GM12878 (cell line): ENCODE measurements at regions not wholly inside any gene's neighbourhood (a gene's known extent, or its start where the extent isn't known, plus 50 kb on each side); places are given as distances from the start of the nearest gene placed in this dataset.

Experiments
- ATAC-seq: fragments of 200-7000 bp; cut with Tn5 transposase; 3 replicates; pipeline ENCODE4 v1.9.1; 2020; ENCODE audit warnings: mild to moderate bottlenecking, moderate library complexity
- BruUV-seq: library from RNA; stranded (reverse); fragments of 400-500 nt; replicated peaks from 2 replicates; lab custom pipeline; 2021; lab: Mats Ljungman, UMichigan
- CTCF ChIA-PET: fragments of 300-600 bp; sonication (Branson Sonifier 250); formaldehyde crosslinking; extraction: SDS; loops from one replicate; lab custom pipeline; 2021; ENCODE audit warnings: inconsistent platforms; lab: Yijun Ruan, JAX
- POLR2A ChIA-PET: fragments of 350-600 bp; formaldehyde crosslinking; extraction: SDS; loops from one replicate; lab custom pipeline; 2021; ENCODE audit warnings: inconsistent platforms; lab: Charles Lee
- RAD21 ChIA-PET: fragments of 300-600 bp; sonication (Branson Sonifier 250); formaldehyde crosslinking; loops from one replicate; lab custom pipeline; 2023; ENCODE audit warnings: antibody characterized with exemption; ENCODE audit not compliant: unreplicated experiment; lab: Charles Lee
- SMC1A ChIA-PET: fragments of 300-600 bp; sonication (Branson Sonifier 250); formaldehyde crosslinking; loops from one replicate; lab custom pipeline; 2023; ENCODE audit not compliant: unreplicated experiment, uncharacterized antibody; lab: Charles Lee
- DNase-seq: peaks from one replicate; pipeline ENCODE4 v3.0.0-alpha.2; 2011; ENCODE audit warnings: low read depth, low spot score
- FAIRE-seq: peaks from 3 replicates; lab custom pipeline; 2011; peaks lifted over from hg19 to GRCh38; lab: Jason Lieb, UNC
- H2AFZ ChIP-seq: 2 replicates; pipeline ENCODE4 v1.6.0; 2011; ENCODE audit warnings: low read depth, low read length, control low read depth; ENCODE audit not compliant: control insufficient read depth
- H3K27ac ChIP-seq: 2 replicates; pipeline ENCODE4 v1.5.1; 2011; ENCODE audit warnings: control low read depth; ENCODE audit not compliant: control insufficient read depth, insufficient read depth
- H3K27me3 ChIP-seq, 2 experiments: replicated peaks in 1 of 2; 2 replicates each; pipeline versions ENCODE4 v1.6.0 to v1.6.1; 2011; ENCODE audit warnings: low read length in 1 of 2; ENCODE audit not compliant: control insufficient read depth in 2 of 2, insufficient read depth in 2 of 2
- H3K36me3 ChIP-seq, 2 experiments: 2 replicates each; pipeline ENCODE4 v1.5.1; 2011; ENCODE audit warnings: low read length in 1 of 2; ENCODE audit not compliant: control insufficient read depth in 2 of 2, insufficient read depth in 2 of 2
- H3K4me1 ChIP-seq: 2 replicates; pipeline ENCODE4 v1.6.1; 2011; ENCODE audit warnings: mild to moderate bottlenecking, low read length, moderate library complexity, mixed read lengths; ENCODE audit not compliant: control insufficient read depth, insufficient read depth
- H3K4me2 ChIP-seq: 2 replicates; pipeline ENCODE4 v1.6.0; 2011; ENCODE audit warnings: control low read depth; ENCODE audit not compliant: control insufficient read depth, insufficient read depth
- H3K4me3 ChIP-seq: fragments of 200-600 bp; sonication (generic); 2 replicates; pipeline ENCODE4 v1.5.1; 2016
- H3K79me2 ChIP-seq: 2 replicates; pipeline ENCODE4 v1.6.0; 2011; ENCODE audit warnings: low read length; ENCODE audit not compliant: control insufficient read depth, insufficient read depth
- H3K9ac ChIP-seq: 2 replicates; pipeline ENCODE4 v1.8.0; 2011; ENCODE audit warnings: low read length, control low read depth, mixed read lengths; ENCODE audit not compliant: control insufficient read depth, insufficient read depth
- H3K9me3 ChIP-seq: replicated peaks from 3 replicates; pipeline ENCODE4 v1.5.1; 2011; ENCODE audit warnings: mild to moderate bottlenecking, low read length; ENCODE audit not compliant: control insufficient read depth, insufficient read depth
- H4K20me1 ChIP-seq: 2 replicates; pipeline ENCODE4 v1.6.0; 2011; ENCODE audit not compliant: control insufficient read depth, insufficient read depth
- ATF7 ChIP-seq: fragments of 450-650 bp; IDR thresholded peaks from 2 replicates; pipeline ENCODE4 v1.6.1; 2016; ENCODE audit warnings: low read depth, mild to moderate bottlenecking
- BCL11A ChIP-seq: IDR thresholded peaks from 2 replicates; pipeline ENCODE4 v1.6.1; 2011; ENCODE audit warnings: low read depth, low read length
- BMI1 ChIP-seq: fragments of 450-650 bp; IDR thresholded peaks from 2 replicates; pipeline ENCODE4 v1.6.1; 2016; ENCODE audit warnings: mild to moderate bottlenecking, moderate library complexity, borderline replicate concordance
- CHD4 ChIP-seq: fragments of 200-600 bp; sonication (generic); IDR thresholded peaks from 2 replicates; pipeline ENCODE4 v1.6.1; 2016; ENCODE audit warnings: mild to moderate bottlenecking
- E2F4 ChIP-seq: IDR thresholded peaks from 2 replicates; pipeline ENCODE4 v1.6.1; 2012; ENCODE audit warnings: low read depth, low read length, improper control_type of control experiment
- FOXK2 ChIP-seq: fragments of 450-650 bp; IDR thresholded peaks from 2 replicates; pipeline ENCODE4 v1.6.1; 2017; ENCODE audit warnings: mild to moderate bottlenecking, moderate library complexity
- GABPA ChIP-seq: IDR thresholded peaks from 2 replicates; pipeline ENCODE4 v1.6.1; 2014; ENCODE audit warnings: antibody characterized with exemption, low read depth, mild to moderate bottlenecking, inconsistent platforms
- HSF1 ChIP-seq: fragments of 150-350 bp; IDR thresholded peaks from 2 replicates; pipeline ENCODE4 v1.6.1; 2014; ENCODE audit warnings: mild to moderate bottlenecking, low read depth, low read length
- IRF4 ChIP-seq: IDR thresholded peaks from 2 replicates; pipeline ENCODE4 v1.6.1; 2011; ENCODE audit warnings: low read depth, low read length
- KLF5 ChIP-seq: fragments of 450-650 bp; IDR thresholded peaks from 2 replicates; pipeline ENCODE4 v1.6.1; 2014; ENCODE audit warnings: mild to moderate bottlenecking; ENCODE audit not compliant: partially characterized antibody
- MEF2B ChIP-seq: fragments of 450-650 bp; IDR thresholded peaks from 2 replicates; pipeline ENCODE4 v1.6.1; 2018; ENCODE audit warnings: mild to moderate bottlenecking, moderate library complexity; ENCODE audit not compliant: partially characterized antibody, poor library complexity, severe bottlenecking
- MXI1 ChIP-seq: fragments of 150-350 bp; IDR thresholded peaks from 2 replicates; pipeline ENCODE4 v1.6.1; 2011; ENCODE audit warnings: low read depth, mild to moderate bottlenecking, inconsistent platforms, low read length, improper control_type of control experiment
- NFIC ChIP-seq: IDR thresholded peaks from 2 replicates; pipeline ENCODE4 v1.6.1; 2012; ENCODE audit warnings: low read depth, mild to moderate bottlenecking, inconsistent platforms, low read length, moderate library complexity
- NFYB ChIP-seq: IDR thresholded peaks from 2 replicates; pipeline ENCODE4 v1.6.1; 2011; ENCODE audit warnings: low read depth, mild to moderate bottlenecking, low read length, improper control_type of control experiment, moderate library complexity; ENCODE audit not compliant: insufficient read depth
- NR2C1 ChIP-seq: fragments of 450-650 bp; IDR thresholded peaks from 2 replicates; pipeline ENCODE4 v1.6.1; 2017; ENCODE audit warnings: antibody characterized with exemption, mild to moderate bottlenecking, moderate library complexity
- RFX5 ChIP-seq: IDR thresholded peaks from 2 replicates; pipeline ENCODE4 v1.6.1; 2011; ENCODE audit warnings: low read depth, low read length, improper control_type of control experiment
- SREBF1 ChIP-seq: IDR thresholded peaks from 2 replicates; pipeline ENCODE4 v1.6.1; 2012; ENCODE audit warnings: mild to moderate bottlenecking, low read length
- SUPT20H ChIP-seq: IDR thresholded peaks from 2 replicates; pipeline ENCODE4 v1.6.1; 2011; ENCODE audit warnings: low read depth, mild to moderate bottlenecking, low read length, moderate library complexity, borderline replicate concordance; ENCODE audit not compliant: control insufficient read depth
- YBX1 ChIP-seq: fragments of 450-650 bp; IDR thresholded peaks from 2 replicates; pipeline ENCODE4 v1.6.1; 2016; ENCODE audit warnings: antibody characterized with exemption
- ZNF687 ChIP-seq: fragments of 450-650 bp; IDR thresholded peaks from 2 replicates; pipeline ENCODE4 v1.6.1; 2017; ENCODE audit warnings: mild to moderate bottlenecking, moderate library complexity
- WGBS: methylation state at CpG from one replicate; pipeline ENCODE4 v1.1.6; 2016; ENCODE audit warnings: low lambda C conversion rate; ENCODE audit not compliant: insufficient replicate concordance, insufficient coverage; ENCODE audit errors: missing lambda C conversion rate; 5-methylcytosine and 5-hydroxymethylcytosine counted together
- in situ Hi-C: fragments of 300-500 bp; cut with MboI; formaldehyde crosslinking; loops from 9 replicates; pipeline ENCODE4 v1.14.3; 2018; ENCODE audit warnings: mixed read lengths
- intact Hi-C: fragments of 100-400 bp; cut with micrococcal nuclease; formaldehyde crosslinking; loops from one replicate; pipeline ENCODE4 v1.14.2; 2022; ENCODE audit not compliant: unreplicated experiment

- intact Hi-C loops = no loop called here
- Histone ChIP-seq H3K4me1 (no peaks in the 10 kb centered on the region), H3K27ac (no peak overlapping the region), H3K36me3 (no peaks in the 10 kb centered on the region), H3K9ac (no peak overlapping the region), H3K79me2 (no peaks in the 10 kb centered on the region), H4K20me1 (no peaks in the 10 kb centered on the region), H2AFZ (no peak overlapping the region), H3K27me3 (no peaks in the 10 kb centered on the region), H3K9me3 (no peaks in the 10 kb centered on the region), H3K4me3 (no peak overlapping the region), H3K4me2 (no peak overlapping the region)
- no TSS peak for BruUV-seq
- FAIRE-seq (no peak), DNase-seq (no peak), ATAC-seq (no peak)
- 18% methylated on average over 2 of the region's 2 CpGs for WGBS
- ChIA-PET POLR2A (no interaction called here), SMC1A (interaction anchor here (0.9 to 1.3 kb wide), 2 partner anchors 9 to 17 kb away, joined by 3 read pairs; no protein-coding TSS in a partner anchor), CTCF (no interaction called here), RAD21 (no interaction called here)
- in situ Hi-C loops = no loop called here
- TF ChIP-seq BCL11A (no peak), GABPA (no peak), NFIC (no peak), CHD4 (no peak), HSF1 (no peak), YBX1 (no peak), RFX5 (no peak), MXI1 (no peak), ZNF687 (no peak), BMI1 (no peak), SUPT20H (no peak), SREBF1 (no peak), ATF7 (no peak), MEF2B (no peak), NFYB (no peak), FOXK2 (no peak), E2F4 (no peak), NR2C1 (no peak), KLF5 (no peak), IRF4 (no peak)
These were observed 834.9 kb downstream of the LRFN5 start for GRCh38 chr14:42441615-42442014.
